Lower leg skin (tissue), 3 donors: ENCODE measurements at regions not wholly inside any gene's neighbourhood (a gene's known extent, or its start where the extent isn't known, plus 50 kb on each side); places are given as distances from the start of the nearest gene placed in this dataset.

Experiments
- CTCF ChIP-seq, 3 donors: fragments of 450-650 bp; IDR thresholded peaks; one replicate each; pipeline ENCODE4 v1.5.1; 2016; ENCODE audit warnings: antibody characterized with exemption in 3 of 3, mild to moderate bottlenecking in 3 of 3, moderate library complexity in 2 of 3
- POLR2A ChIP-seq, 2 donors: fragments of 450-650 bp; IDR thresholded peaks; one replicate each; pipeline ENCODE4 v1.6.1; 2016 to 2017; ENCODE audit warnings: antibody characterized with exemption in 2 of 2, mild to moderate bottlenecking in 1 of 2, moderate library complexity in 1 of 2

- TF ChIP-seq CTCF (IDR thresholded peaks at IDR 0.05) (no peak), POLR2A (IDR thresholded peaks at IDR 0.05) (no peak)
Measured at GRCh38 chr9:7328453-7328852, 471.1 kb downstream of the DMAC1 start.
